ENCODE measurements at regions not wholly inside any gene's neighbourhood (a gene's known extent, or its start where the extent isn't known, plus 50 kb on each side); places are given as distances from the start of the nearest gene placed in this dataset.

DNA sequence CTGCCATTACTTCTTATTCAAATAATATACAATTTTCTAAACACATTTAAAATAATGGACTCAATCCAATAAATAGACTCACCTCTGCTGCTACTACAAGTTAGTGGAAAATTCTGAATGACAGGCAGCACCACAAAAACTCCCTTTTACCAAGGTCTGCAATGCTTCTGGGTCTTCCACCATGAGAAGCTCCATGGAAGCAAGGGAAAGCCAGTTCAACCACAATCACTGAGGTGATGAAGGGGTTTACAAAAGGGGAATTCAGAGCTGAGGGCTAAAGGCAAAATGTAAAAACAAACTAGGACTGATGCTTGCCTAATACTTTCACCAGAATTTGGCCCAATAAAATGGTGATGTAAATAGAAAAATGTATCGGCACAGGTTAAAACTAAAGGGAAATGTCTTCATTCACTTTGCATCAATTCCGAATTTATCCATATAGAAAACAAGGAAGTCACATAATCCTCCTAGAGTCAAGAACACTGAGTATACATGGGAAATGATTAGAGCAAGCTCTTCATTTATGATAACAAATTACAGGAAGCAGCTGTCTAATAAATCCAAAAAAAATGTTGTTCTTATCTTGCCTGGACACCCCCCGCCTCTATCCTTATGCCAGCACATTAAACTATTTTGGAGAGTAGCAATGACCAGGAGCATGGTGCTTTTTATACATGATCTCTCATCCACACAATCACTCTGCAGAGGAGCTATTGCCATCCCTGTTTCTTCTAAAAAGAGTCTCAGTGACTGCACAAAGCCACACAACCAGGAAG lies 66.3 kb upstream of the NFIB start:
- peaks cover 9% of the 10 kb centered on the region for H3K4me1 ChIP-seq (ENCODE audit: insufficient read depth, low read length, severe bottlenecking)
- H3K9ac ChIP-seq (ENCODE audit: low read length) = no peak overlapping the region
- no peak overlapping the region for H2AFZ ChIP-seq (ENCODE audit: low read length)
- H3K27me3 ChIP-seq (ENCODE audit: insufficient read depth, low read length) = no peaks in the 10 kb centered on the region
- H3K4me2 ChIP-seq (ENCODE audit: low read length) = no peak overlapping the region
- no peak overlapping the region for H3K27ac ChIP-seq (ENCODE audit: low read depth, low read length, poor library complexity, severe bottlenecking)
- TF ChIP-seq, protein P1, sequence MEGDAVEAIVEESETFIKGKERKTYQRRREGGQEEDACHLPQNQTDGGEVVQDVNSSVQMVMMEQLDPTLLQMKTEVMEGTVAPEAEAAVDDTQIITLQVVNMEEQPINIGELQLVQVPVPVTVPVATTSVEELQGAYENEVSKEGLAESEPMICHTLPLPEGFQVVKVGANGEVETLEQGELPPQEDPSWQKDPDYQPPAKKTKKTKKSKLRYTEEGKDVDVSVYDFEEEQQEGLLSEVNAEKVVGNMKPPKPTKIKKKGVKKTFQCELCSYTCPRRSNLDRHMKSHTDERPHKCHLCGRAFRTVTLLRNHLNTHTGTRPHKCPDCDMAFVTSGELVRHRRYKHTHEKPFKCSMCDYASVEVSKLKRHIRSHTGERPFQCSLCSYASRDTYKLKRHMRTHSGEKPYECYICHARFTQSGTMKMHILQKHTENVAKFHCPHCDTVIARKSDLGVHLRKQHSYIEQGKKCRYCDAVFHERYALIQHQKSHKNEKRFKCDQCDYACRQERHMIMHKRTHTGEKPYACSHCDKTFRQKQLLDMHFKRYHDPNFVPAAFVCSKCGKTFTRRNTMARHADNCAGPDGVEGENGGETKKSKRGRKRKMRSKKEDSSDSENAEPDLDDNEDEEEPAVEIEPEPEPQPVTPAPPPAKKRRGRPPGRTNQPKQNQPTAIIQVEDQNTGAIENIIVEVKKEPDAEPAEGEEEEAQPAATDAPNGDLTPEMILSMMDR (IDR thresholded peaks at IDR 0.05; ENCODE audit: low read length) = no peak
- TF ChIP-seq EZH2 (IDR thresholded peaks at IDR 0.05; ENCODE audit: borderline replicate concordance, low read length) = no peak
- no peaks in the 10 kb centered on the region for H3F3A ChIP-seq (ENCODE audit: insufficient read depth, low read length)
- H3K4me3 ChIP-seq (ENCODE audit: low read depth, low read length, poor library complexity, severe bottlenecking) = no peak overlapping the region
- no peaks in the 10 kb centered on the region for H3K9me2 ChIP-seq (ENCODE audit: low read depth, low read length)
- no peaks in the 10 kb centered on the region for H3K36me3 ChIP-seq (ENCODE audit: insufficient read depth, low read length)
- no peaks in the 10 kb centered on the region for H3K9me3 ChIP-seq (ENCODE audit: low read length)
- no peaks in the 10 kb centered on the region for H3K79me2 ChIP-seq (ENCODE audit: insufficient read depth, low read length)
- H4K20me1 ChIP-seq (ENCODE audit: insufficient read depth, low read length) = no peaks in the 10 kb centered on the region

DNA sequence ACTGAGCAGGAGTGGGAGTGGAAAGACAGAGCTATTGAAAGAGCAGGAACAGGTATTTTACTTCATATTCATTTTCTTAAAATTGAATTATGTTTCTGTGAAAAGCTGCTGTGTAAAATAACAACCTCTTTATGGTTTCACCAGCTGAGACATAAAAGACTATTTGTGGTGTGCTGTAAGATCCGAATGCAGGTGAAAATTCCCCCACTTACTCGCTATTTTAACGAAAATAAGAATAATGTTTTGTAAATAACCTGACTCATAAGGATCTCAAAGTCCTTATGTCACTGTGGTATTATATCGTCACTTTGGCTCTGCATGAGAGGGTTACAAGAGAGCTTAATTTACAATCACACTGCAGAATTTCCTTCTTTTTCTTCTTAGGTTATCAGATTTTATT lies 65.3 kb upstream of the NFIB start:
- Histone ChIP-seq H2AFZ (ENCODE audit: low read length) (no peak overlapping the region), H3K9me2 (ENCODE audit: low read depth, low read length) (no peaks in the 10 kb centered on the region), H3K79me2 (ENCODE audit: insufficient read depth, low read length) (no peaks in the 10 kb centered on the region), H3K4me1 (ENCODE audit: insufficient read depth, low read length, severe bottlenecking) (peaks cover 9% of the 10 kb centered on the region), H3K4me2 (ENCODE audit: low read length) (no peak overlapping the region), H3F3A (ENCODE audit: insufficient read depth, low read length) (no peaks in the 10 kb centered on the region), H3K4me3 (ENCODE audit: low read depth, low read length, poor library complexity, severe bottlenecking) (no peak overlapping the region), H3K27ac (ENCODE audit: low read depth, low read length, poor library complexity, severe bottlenecking) (no peak overlapping the region), H3K27me3 (ENCODE audit: insufficient read depth, low read length) (no peaks in the 10 kb centered on the region), H3K36me3 (ENCODE audit: insufficient read depth, low read length) (no peaks in the 10 kb centered on the region), H4K20me1 (ENCODE audit: insufficient read depth, low read length) (no peaks in the 10 kb centered on the region), H3K9ac (ENCODE audit: low read length) (no peak overlapping the region), H3K9me3 (ENCODE audit: low read length) (no peaks in the 10 kb centered on the region)
- TF ChIP-seq, protein P1 (IDR thresholded peaks at IDR 0.05; ENCODE audit: low read length) = no peak
- TF ChIP-seq EZH2 (IDR thresholded peaks at IDR 0.05; ENCODE audit: borderline replicate concordance, low read length) = no peak

DNA sequence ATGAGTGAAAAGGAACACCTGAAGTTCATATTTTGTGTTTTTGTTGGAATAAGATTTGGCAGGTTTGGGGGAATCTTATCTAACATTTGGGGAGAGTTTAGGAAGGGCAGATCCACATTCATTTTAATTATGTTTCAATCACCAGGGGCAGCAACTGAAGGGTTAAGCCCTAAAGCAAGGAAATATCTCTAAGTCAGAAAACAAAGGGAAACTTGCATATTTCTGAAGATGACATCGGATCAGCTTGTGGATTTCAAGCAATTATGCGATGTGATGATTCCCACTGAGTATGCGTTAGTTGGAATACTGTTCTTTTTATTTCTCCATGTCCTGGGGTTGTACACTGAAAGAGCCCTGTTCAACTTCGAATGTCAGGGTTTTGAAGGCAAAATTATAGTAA lies 59.8 kb upstream of the NFIB start:
- TF ChIP-seq, protein P1 (IDR thresholded peaks at IDR 0.05; ENCODE audit: low read length) = no peak
- no peak for TF ChIP-seq EZH2 (IDR thresholded peaks at IDR 0.05; ENCODE audit: borderline replicate concordance, low read length)
- no peak overlapping the region for H3K9ac ChIP-seq (ENCODE audit: low read length)
- no peaks in the 10 kb centered on the region for H3K36me3 ChIP-seq (ENCODE audit: insufficient read depth, low read length)
- H4K20me1 ChIP-seq (ENCODE audit: insufficient read depth, low read length) = no peaks in the 10 kb centered on the region
- H3K79me2 ChIP-seq (ENCODE audit: insufficient read depth, low read length) = no peaks in the 10 kb centered on the region
- no peaks in the 10 kb centered on the region for H3K9me2 ChIP-seq (ENCODE audit: low read depth, low read length)
- H2AFZ ChIP-seq (ENCODE audit: low read length) = no peak overlapping the region
- H3K27me3 ChIP-seq (ENCODE audit: insufficient read depth, low read length) = no peaks in the 10 kb centered on the region
- no peak overlapping the region for H3K4me3 ChIP-seq (ENCODE audit: low read depth, low read length, poor library complexity, severe bottlenecking)
- H3K4me1 ChIP-seq (ENCODE audit: insufficient read depth, low read length, severe bottlenecking) = no peaks in the 10 kb centered on the region
- H3K4me2 ChIP-seq (ENCODE audit: low read length) = no peak overlapping the region
- H3K27ac ChIP-seq (ENCODE audit: low read depth, low read length, poor library complexity, severe bottlenecking) = no peak overlapping the region
- H3F3A ChIP-seq (ENCODE audit: insufficient read depth, low read length) = no peaks in the 10 kb centered on the region
- H3K9me3 ChIP-seq (ENCODE audit: low read length) = no peaks in the 10 kb centered on the region
